Hypothalamus (tissue), 51 donors: ENCODE measurements at regions not wholly inside any gene's neighbourhood (a gene's known extent, or its start where the extent isn't known, plus 50 kb on each side); places are given as distances from the start of the nearest gene placed in this dataset.
"Not testable (repeated sequence)": the region's sequence is repeated elsewhere in the genome, so short reads cannot be mapped to it uniquely, and the experiment has no call there.

ENCODE experiments used
- DNase-seq, 51 donors: peaks; one replicate each; lab custom pipeline; 2025; lab: John Stamatoyannopoulos, UW

DNA sequence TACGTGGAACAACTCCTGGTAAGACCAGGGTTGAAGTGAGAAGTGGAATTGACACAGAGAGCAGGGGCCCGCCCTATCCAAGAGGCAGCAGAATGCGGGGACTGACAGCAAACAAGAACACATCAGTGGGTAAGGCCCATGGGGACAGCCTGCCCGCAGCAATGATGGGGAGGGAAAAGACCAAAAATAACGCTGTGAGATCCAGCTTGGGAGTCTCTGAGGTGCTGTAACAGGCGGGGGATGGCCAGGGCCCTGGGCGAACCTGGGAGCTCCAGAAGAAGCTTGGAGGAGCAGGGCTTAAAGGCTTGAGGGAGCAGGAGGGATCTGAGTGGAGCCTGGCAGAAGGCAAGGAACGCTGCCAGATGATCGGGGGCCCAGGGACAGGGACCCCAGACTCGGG is 173.4 kb downstream of the TMEM200C start:
- no peak for DNase-seq

DNA sequence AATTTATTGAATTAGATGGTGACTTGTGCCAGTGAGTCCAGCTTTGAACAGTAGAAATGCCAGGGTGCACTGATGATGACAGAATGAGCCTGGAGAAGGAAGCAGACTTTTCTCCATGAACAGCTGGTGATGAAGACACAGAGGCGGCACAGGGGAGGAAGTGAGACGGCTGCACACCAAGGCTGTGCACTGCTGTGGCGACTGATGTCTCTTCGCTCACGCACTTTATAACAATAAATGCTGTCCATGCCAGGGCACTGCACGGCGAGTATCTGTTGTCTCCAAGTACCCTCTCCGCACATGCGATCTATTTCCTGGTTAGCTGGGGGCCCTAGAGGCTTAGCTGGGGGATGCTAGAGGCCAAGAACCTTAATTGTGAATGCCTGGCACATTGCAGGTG is 175.2 kb downstream of the TMEM200C start:
- DNase-seq = peak in 1 of 51 donors; percentile 6

GRCh38 chr18:5717256-5717655 is 173.5 kb upstream of the EPB41L3 start:
- no peak for DNase-seq

DNA sequence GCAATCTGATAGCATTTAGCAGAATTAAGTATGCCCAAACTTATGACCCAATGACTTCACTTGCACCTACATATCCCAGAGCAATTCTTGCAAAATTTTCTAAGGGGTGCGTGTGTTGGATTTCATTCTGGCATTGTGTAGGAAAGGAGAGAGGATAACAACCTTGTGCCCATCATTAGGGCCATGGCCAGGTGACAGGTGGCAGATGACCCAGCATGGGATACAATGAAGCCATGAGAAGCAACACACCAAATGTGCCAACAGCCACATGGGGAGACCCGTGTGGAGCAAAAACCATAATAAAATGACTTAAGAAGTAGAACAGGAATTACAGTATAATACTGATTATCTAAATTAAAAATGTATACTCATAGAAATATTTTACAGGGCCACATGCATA is 166.9 kb upstream of the EPB41L3 start:
- no peak for DNase-seq

DNA sequence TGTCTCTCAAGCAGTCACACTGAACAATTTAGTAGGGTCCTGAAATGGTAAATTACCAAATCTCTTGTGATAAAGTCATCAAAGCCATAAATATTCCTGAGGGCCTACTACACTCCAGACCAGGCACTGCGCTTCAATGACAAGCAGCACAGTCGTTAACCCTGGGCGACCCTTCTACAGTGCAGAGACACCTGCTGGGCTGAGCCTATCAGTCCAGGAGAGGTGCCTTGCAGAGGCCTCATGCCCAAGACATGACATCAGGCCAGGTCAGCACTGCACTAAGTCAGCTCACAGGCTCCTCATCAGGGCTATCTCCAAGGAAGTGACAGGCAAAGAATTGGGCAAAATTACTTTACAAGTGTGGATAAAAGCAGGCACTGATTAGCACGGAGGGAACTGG is 166.4 kb upstream of the EPB41L3 start:
- DNase-seq = no peak

DNA sequence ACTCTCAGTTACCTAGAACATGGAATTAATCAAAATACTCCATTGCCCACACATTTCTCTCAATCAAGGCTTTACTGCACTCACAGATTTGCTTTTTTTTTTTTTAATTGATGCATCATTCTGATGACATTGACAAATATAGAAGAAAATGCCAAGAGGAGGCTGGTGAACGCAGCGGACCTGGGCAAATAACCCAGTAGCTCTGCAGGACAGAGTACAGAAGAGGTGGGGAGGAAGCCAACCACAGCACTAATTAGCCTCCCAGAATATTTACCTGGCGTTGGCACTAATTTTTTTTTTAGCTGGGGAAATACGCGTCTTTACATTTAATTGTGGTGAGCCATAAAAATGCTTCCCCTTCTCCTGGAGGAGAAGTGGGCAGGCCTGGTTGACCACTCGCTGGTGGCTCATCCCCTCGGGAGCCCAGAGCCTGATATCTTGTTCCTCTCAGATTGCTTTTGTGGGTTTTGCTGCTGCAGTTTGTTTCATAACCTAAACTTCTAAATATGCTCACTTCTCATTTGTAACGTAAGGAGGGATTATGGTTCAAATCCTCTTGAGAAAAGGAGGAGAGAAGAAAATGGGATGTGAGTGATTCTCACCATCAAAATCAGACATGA is 165.8 kb upstream of the EPB41L3 start:
- no peak for DNase-seq

- DNase-seq = no peak
These were observed 163.8 kb upstream of the EPB41L3 start for GRCh38 chr18:5707586-5707985.

- DNase-seq = no peak
These were observed 161.6 kb upstream of the EPB41L3 start for GRCh38 chr18:5705393-5705792.

DNA sequence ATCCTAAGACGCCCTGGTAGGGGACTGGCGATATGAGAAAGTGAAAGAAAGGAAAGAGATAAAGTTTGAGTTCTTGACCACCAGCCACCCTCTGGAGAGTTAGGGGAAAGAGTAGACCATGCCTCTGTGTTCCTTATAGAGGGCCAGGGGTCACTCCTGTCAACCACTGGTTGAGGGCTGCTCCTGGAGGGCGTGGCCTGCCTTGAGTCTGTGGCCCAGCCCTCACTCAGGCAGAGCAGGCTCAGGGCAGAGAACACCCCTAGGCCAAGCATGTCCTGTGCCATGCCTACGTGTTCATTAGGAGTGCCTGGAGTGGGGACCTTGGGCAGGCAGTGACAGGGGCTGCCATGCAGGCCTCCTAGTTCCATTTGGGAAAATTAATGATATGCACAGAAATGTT is 161.1 kb upstream of the EPB41L3 start:
- no peak for DNase-seq

DNA sequence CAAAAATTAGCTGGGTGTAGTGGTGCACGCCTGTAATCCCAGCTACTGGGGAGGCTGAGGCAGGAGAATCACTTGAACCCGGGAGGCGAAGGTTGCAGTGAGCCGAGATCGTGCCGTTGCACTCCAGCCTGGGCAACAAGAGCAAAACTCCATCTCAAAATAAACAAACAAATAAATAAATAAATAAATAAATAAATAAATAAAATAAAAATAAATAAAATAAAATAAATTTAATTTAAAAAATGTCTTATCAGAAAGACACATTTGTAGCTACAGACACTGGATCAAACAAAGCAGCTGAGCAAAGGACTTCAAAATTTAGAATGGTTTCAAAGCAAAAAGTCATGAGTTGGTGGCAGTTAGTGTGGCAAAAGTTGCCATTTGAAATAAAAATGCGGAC is 158.2 kb upstream of the EPB41L3 start:
- DNase-seq = not testable (repeated sequence)

- no peak for DNase-seq
These were observed 150.0 kb upstream of the EPB41L3 start for GRCh38 chr18:5693699-5694294.

DNA sequence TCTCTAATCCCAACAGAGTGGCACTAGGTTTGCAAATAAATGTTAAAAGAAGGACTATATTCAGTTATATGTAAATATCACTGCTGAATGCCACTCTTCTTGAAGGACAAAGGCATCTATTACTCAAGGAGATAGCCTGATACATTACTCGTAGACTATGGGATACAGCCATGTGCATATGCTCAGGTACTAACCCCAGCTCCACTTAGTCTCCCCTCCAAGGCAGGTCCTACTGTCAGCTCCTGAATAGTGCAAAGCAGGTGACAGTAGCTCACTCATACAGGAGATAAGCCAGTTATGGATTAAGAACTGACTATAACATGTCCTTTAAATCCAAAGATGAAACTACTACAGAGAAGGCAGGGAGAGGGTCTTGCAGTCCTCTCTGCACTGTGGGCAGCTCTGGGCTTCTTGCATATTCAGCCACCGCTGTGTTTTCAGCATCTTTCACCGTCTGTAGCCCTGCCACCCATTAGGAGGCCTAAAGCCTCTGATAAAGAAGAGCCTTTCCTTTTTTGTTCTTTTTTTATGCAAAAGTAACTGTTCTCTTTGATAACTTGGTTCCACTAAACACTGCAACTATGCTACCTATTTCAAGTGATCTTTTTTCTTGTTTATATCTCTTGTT is 135.1 kb upstream of the EPB41L3 start:
- no peak for DNase-seq

DNA sequence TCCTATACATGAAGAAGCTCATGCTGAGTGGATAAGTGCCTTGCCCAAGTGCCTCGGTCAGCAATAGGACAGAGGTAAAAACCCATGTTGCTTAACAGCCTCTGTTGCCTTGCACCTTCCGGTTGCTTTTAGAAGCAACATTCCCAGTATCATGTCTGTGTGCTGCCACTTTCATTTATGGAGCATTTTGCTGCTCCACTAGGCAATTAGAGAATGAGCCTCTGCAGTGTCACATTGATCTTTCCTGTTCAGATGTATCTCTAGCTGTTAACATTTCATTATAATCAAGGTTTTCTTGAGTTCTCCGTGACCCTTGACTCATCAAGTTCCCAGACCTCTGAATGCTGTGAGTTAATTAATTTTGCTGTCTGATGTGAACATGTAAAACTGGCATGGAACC is 134.5 kb upstream of the EPB41L3 start:
- no peak for DNase-seq

GRCh38 chr18:5673616-5674015 is 129.8 kb upstream of the EPB41L3 start:
- DNase-seq = no peak

- DNase-seq = no peak
These were observed 125.8 kb upstream of the EPB41L3 start for GRCh38 chr18:5669585-5669984.

DNA sequence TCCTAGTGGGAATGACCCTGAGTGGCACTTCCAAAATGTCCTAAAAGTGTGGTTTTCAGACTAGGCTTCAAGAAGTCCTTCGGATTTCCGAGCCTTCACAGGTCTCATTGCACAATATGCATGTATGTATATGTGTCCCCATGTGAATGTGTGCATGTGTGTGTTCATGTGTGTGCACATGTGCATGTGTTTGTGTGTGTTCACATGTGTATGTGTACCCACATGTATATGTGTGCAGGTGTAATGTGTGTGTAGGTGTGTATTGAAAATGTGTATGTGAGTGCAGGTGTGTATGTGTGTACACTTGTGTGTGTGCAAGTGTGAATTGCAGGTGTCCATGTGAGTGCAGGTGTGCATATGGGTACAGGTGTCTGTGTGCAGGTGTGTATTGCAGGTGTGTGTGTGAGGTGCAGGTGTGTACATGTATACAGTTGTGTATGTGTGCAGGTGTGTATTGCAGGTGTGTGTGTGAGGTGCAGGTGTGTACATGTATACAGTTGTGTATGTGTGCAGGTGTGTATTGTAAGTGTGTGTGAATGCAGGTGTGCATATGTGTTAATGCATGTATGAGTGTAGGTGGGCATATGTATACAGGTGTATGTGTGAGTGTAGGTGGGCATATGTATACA is 124.4 kb upstream of the EPB41L3 start:
- no peak for DNase-seq

- DNase-seq = no peak
These were observed 123.6 kb upstream of the EPB41L3 start for GRCh38 chr18:5667356-5667755.

DNA sequence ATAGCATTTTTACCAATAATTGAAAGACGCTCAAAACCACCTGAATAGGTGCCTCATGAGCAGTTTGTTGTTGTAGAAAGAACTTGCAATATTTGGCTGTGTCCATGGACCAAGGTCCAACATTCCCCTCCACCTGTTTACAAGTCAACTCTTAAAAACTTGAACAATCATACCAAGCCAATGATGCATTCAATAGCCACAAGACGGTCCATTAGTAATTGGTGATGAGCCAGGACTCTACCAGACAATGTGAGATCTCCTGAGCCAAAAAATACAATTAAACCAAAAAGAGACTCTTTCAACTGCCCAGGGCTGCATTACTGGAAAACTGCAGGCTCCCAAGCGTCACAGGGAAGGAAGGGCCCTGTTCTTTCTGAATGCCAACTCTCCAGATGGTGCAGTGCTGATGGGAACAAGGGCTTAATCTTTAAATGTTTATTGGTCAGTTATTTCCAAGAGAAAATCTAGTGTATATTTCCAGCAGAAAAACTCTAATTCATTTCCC is 118.8 kb upstream of the EPB41L3 start:
- DNase-seq = no peak

DNA sequence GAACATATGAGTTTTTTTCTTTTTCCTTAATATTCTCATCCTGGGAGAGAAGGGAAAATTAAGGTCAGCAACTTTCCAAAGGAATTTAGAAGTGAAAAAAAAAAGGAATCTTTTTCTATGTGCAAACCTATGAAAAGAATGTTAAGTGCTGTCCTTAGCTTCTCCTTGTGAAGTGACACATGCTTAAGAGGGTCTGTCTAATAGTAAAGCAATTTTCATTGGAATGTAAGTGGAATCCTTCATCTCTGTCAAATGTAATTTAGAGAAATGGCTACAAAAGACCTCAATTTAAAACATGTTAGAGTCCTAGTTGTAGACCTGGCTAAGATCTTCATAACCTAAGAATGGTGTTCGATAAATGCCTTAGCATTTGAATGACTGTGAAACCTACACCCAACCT is 117.4 kb upstream of the EPB41L3 start:
- no peak for DNase-seq

DNA sequence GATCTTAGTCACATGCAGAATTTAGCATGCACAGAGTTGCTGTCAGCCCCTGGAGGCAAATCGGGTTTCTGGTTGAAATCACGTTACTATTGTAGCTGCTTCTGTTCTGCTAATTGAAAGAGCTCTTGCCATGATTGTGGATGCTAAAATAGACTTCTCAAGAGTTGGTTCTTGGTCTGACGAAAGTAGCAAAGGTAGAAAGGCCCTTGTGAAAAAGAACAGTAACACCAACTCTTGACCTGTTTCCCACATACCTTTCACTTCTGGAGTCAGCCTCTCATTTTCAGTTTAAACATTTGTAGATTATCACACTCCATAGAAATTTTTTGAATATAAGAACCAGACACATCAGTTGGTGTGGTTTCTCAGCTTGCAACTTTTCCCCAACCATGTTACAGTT is 110.0 kb upstream of the EPB41L3 start:
- no peak for DNase-seq

GRCh38 chr18:5651736-5652135 is 107.9 kb upstream of the EPB41L3 start:
- DNase-seq = no peak

DNA sequence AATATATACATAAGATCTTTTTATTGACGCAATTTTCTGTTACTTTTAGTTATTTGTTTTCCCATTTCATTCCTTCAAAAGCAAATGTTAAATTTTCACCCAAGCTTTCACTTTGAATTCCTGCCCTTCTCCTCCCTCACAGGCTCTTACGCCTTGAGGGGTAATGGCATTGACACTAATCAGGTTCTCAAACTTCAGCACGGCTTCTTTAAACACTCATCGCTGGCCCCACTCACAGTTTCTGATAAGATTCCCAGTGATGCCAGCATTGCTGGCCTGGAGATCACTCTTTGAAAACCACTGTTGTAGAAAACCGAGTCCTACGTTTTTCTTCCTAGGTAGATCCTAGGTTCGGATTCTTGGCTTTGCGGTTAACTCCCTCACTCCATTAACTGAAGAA is 105.6 kb upstream of the EPB41L3 start:
- no peak for DNase-seq
